Kidney epithelial cell (primary cell): ENCODE measurements at regions not wholly inside any gene's neighbourhood (a gene's known extent, or its start where the extent isn't known, plus 50 kb on each side); places are given as distances from the start of the nearest gene placed in this dataset.

Experiments
- DNase-seq: peaks from one replicate; pipeline ENCODE4 v3.0.0-alpha.2; 2010; ENCODE audit warnings: low read depth
- H3K27me3 ChIP-seq: 2 replicates; pipeline ENCODE4 v1.6.0; 2011; ENCODE audit warnings: low read length; ENCODE audit not compliant: control insufficient read depth, insufficient read depth
- H3K36me3 ChIP-seq: 2 replicates; pipeline ENCODE4 v1.5.1; 2011; ENCODE audit warnings: low read length; ENCODE audit not compliant: control insufficient read depth, insufficient read depth
- H3K4me3 ChIP-seq: 2 replicates; pipeline ENCODE4 v1.5.1; 2011; ENCODE audit warnings: low read depth, mild to moderate bottlenecking, control low read depth, low read length
- TF ChIP-seq, protein P1 (sequence below): IDR thresholded peaks from 2 replicates; pipeline ENCODE4 v1.5.1; 2011; ENCODE audit warnings: mild to moderate bottlenecking, moderate library complexity, low read length, control low read depth, inconsistent platforms; ENCODE audit not compliant: insufficient read depth, poor library complexity, severe bottlenecking

DNA sequence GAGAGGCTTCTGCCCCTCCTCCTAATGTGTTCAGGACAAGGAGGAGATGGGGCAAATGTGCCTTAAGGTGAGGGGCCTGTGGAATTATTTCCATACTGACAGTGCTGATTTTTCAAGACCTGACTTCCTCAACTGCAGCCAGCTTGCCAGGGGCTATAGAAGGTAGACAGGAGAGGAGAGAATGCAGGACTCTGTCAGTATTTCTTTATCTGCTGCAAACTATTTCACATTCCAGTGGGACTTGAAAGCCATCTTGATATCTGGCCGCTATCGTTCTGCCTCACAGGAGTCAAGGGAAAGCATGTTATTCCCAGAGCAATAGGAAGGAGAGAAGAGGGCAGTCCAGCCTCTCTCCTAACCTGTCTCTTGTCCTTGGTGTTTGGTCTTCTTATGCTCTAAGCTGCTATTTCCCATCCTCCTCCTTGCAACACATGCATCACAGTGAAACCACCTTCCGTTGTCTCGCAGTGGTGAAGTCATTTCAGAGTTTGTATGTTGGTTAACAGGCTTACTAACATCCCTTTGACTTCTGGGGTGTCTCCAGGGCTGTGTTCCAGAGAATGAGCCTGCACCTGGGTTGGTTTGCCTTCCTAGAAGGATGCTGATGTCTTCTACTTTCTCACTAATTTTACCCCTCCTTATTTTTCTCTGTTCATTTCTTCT, 95.1 kb upstream of the MRPS22 start:
- H3K27me3 ChIP-seq, result no peaks in the 10 kb centered on the region
- H3K4me3 ChIP-seq, result no peak overlapping the region
- H3K36me3 ChIP-seq, result no peaks in the 10 kb centered on the region
- no peak for DNase-seq
- TF ChIP-seq, protein P1, sequence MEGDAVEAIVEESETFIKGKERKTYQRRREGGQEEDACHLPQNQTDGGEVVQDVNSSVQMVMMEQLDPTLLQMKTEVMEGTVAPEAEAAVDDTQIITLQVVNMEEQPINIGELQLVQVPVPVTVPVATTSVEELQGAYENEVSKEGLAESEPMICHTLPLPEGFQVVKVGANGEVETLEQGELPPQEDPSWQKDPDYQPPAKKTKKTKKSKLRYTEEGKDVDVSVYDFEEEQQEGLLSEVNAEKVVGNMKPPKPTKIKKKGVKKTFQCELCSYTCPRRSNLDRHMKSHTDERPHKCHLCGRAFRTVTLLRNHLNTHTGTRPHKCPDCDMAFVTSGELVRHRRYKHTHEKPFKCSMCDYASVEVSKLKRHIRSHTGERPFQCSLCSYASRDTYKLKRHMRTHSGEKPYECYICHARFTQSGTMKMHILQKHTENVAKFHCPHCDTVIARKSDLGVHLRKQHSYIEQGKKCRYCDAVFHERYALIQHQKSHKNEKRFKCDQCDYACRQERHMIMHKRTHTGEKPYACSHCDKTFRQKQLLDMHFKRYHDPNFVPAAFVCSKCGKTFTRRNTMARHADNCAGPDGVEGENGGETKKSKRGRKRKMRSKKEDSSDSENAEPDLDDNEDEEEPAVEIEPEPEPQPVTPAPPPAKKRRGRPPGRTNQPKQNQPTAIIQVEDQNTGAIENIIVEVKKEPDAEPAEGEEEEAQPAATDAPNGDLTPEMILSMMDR, result no peak

DNA sequence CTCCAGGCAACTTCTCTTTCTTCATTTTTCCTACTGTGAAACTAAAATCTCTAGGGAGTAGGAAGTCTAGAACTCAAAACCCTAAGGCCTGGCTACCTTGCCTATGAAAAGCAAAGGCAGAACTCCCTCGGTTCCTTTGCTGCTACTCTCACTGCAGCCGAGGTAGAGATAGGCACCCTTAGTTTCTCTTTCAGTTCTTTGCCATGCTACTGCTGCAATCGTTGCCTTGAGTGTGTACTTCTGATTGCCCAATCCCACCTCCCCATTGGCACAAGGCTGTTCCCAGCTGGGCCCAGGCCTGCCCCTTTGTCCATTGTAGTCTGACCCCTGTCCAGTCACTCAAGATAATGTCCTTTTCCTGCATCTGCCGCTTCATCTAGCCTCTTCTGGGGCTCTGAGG, 92.3 kb upstream of the MRPS22 start:
- Histone ChIP-seq H3K27me3 (no peaks in the 10 kb centered on the region), H3K36me3 (no peaks in the 10 kb centered on the region), H3K4me3 (no peak overlapping the region)
- TF ChIP-seq, protein P1, result no peak
- no peak for DNase-seq

DNA sequence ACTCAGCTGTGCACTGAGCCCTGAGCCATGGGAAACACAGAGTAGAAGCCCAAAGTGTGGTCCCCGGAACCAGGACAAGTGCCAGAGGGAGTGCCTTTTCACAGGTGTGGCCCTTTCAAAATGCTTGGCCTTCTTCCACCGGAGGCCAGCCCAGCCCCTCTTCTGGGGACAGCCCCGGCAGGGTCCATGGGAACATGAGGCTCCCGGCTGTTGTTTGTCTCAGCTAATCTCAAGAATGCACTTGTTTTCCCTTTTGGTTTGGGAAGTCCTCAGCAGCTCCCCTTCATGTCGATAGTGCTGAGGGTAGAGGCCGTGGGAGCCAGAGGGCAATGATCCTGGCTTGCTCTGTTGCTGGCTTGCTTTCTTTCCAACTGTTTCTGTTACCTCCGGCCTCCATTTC, 91.1 kb upstream of the MRPS22 start:
- Histone ChIP-seq H3K36me3 (no peaks in the 10 kb centered on the region), H3K27me3 (no peaks in the 10 kb centered on the region), H3K4me3 (no peak overlapping the region)
- TF ChIP-seq, protein P1, result no peak
- DNase-seq, result no peak

DNA sequence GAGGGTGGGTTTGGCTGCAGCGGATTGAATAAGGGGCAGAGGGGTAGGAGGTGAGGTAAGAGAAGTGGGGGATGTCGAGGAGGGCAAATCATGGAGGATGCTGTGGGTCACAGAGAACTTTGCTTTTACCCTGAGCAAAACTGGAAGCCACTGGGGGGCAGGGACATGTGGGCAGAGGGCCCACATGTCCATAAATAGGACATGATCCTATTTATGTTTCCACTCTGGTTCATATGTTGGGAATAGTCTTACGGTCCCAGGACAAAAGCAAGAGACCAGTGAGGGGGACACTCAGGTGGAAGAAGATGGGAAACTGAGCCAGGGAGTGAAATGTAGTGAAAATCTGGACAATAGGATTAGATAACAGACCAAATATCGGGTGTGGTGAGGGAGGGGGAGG, 85.5 kb upstream of the MRPS22 start:
- Histone ChIP-seq H3K4me3 (no peak overlapping the region), H3K36me3 (no peaks in the 10 kb centered on the region), H3K27me3 (no peaks in the 10 kb centered on the region)
- TF ChIP-seq, protein P1, result no peak
- no peak for DNase-seq

DNA sequence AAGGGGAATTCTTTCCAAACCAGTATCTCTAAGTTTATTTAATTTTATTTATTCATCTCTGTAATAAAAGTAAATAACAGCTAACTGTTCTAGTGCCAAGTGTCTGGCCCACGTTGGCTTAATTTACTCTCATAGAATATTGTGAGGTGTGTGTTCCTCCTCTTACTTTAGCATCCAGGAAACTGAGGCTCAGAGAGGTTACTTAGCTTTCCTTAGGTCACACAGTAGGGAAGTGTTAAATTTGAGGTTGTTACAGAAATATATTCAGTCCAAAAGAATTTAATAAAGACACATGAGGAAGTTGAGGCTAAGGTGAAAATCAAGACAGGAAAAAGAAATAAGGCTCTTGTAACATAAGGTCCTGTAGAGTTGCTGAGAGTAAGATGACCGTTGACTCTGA, 84.4 kb upstream of the MRPS22 start:
- DNase-seq, result no peak
- TF ChIP-seq, protein P1, result no peak
- H3K27me3 ChIP-seq, result no peaks in the 10 kb centered on the region
- no peaks in the 10 kb centered on the region for H3K36me3 ChIP-seq
- H3K4me3 ChIP-seq, result no peak overlapping the region

DNA sequence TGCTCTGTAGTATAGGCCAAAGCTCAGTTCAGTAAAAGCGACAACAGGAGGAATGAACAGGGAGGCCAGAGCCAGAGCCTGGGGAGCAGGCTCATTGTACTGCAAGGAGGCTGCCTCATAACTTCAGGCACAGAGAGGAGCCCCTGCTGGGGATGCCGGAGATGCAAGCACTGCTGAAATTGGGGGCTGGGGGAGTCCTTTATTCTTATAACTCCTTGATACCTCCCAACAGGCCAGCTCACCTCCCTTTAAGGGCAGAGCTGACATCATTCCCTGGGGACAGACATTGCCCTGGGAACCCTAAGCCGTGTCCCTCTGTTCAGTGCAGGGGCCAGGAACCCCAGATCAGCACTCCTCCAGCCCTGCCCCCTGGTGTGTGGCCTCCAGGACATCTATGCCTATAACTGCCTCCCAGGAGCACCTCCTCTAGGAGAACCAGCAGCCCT, 83.8 kb upstream of the MRPS22 start:
- Histone ChIP-seq H3K27me3 (no peaks in the 10 kb centered on the region), H3K4me3 (no peak overlapping the region), H3K36me3 (no peaks in the 10 kb centered on the region)
- DNase-seq, result no peak
- TF ChIP-seq, protein P1, result no peak
